IPS-NIHi7 (cell line): ENCODE measurements at regions not wholly inside any gene's neighbourhood (a gene's known extent, or its start where the extent isn't known, plus 50 kb on each side); places are given as distances from the start of the nearest gene placed in this dataset.
A peak's percentile ranks its signal among the peaks of the same experiment; 100 is the strongest.

ENCODE experiments used
- DNase-seq: peaks from one replicate; pipeline ENCODE4 v3.0.0; 2012; ENCODE audit warnings: mixed read lengths; ENCODE audit errors: extremely low spot score

DNA sequence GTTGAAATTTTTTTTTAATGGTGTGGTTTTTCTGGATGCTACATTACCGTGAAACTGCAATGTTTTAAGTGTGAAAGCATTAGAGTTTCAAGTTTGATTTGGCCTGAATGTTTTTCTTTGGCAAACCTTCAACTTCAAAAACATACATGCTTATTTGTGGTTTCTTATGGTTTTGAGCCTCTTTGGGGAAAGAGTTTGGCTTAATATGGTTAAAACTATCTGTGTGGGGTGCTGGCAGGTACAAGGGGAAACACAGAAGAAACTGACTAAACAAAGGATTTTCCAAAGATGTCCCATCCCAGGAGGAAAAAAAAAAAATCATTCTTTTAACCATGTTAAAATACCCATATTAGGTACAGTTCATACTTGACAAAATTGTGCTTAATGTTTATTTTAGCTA, 121.1 kb downstream of the HGF start:
- DNase-seq: no peak

DNA sequence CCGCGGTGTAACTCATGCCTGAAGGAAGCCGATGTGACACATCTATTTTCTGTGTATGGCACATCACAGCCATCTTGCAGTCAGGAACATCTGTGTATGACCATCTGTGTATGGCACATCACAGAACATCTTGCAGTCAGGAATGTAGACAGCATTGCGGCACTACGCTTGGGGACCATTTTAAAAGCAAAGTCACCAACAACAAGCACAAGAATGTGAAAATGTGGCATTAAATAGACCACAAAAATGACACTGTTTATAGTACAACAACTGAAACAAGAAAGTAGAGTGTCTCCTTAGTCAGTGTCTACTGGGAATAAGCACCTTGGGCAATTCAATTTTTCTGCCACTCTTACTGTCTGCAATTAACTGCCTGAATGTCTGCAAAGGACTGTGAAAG, 124.4 kb downstream of the HGF start:
- DNase-seq: no peak

DNA sequence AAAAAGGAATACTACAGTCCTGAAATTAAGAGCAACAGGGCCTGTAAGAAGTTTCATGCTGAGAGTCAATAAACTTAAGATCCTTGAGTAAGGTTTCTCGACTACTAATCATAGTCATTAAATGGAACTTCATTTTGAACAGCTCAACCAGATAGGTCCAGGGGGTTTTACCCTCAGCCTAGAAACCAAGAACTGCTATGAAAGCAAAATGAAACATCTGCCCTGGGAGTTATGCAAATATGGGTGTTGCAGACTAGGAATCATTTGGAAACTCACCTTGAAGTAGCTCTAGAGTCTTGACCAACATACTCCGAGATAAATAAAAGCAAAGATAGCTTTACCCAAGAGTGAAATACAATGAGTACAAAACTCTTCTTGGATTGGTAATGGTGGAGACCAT, 128.0 kb downstream of the HGF start:
- DNase-seq: no peak

DNA sequence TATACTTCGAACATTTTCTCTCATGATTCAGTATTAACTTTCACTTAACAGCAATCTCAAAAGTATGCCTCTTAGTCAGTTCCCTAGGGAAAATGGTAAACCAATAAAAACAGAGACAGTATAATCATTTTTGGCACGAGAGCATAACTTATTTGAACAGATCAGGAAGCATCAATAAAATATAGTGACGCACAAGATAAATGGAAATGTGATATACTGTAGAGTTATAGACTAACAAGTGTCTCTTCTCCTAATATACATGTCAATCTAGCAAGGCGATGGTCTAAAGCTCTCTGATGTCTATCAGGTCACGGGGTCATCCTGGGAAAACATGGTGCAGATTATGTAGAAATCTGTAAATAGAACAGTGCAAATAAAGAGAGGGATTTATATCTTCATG, 131.6 kb downstream of the HGF start:
- no peak for DNase-seq

DNA sequence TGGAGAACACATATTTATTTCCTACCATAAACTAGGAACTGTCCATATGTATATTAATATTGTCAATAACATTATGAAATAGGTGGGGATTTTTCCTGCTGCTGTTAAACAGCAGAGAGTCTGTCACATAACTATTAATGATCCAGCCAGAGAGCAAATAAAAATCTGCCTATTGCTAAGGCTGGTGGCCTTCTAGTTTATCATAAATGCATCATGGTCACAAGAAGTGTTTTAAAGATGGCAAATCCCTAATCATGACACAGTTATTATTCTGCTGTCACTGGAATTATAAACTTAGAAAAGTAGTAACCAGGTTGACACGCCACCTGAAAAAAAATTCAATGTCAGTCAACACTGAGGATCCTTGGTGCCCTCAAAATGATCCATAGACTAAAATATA, 132.3 kb downstream of the HGF start:
- DNase-seq: no peak

DNA sequence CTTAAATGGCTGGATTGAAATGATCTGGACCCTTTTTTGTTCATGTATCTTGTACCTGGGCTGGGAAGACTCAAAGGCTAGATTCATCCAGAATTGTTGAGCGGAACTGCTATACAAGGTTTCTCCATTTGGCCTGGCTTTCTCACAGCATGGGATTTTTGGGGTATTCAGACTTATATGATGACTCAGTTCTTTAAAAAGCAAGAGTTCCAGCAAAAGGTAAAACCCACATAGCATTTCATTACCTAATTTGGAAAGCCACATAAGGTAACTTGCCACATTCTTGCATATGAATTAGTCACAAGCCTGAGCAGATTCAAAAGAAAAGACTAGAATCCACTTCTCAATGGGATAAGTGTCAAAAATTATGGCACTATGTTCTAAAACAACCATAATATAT, 137.4 kb downstream of the HGF start:
- DNase-seq: peak; percentile 11

DNA sequence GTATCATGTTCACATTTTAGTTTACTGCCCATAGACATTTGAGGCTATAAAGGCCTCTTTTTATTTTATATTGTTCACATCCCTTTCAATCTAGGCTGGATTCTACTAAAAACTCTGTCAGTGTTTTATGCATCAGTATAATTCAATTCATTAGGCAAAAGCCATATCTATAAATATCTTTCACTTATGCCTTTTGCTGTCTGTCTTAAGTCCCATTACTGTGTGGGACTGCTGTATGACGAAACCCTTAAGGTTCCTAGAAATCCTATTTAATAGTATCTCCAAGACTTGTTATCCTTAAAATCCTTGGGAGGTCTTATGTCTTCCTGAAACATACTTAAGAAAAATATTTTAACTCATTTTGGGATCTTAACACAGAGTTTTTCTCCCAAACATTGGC, 139.2 kb downstream of the HGF start:
- no peak for DNase-seq

DNA sequence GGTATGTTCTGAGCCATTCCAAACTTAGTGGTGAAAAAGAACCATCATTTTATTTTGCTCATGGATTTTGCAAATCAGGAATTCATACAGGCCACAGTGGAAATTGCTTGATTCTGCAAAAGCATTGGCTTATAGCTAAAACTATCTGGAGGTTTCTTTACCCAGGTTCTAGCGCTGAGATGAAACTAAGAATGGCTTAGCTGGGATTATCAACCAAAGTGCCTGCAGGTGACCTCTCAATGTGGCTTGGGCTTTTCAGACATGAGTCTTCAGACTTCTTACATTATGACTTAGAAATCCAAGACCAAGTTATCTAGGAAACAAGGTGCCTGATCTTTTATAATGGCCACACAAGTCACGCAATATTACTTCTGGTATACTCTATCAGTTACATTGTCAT, 140.1 kb downstream of the HGF start:
- DNase-seq: no peak

DNA sequence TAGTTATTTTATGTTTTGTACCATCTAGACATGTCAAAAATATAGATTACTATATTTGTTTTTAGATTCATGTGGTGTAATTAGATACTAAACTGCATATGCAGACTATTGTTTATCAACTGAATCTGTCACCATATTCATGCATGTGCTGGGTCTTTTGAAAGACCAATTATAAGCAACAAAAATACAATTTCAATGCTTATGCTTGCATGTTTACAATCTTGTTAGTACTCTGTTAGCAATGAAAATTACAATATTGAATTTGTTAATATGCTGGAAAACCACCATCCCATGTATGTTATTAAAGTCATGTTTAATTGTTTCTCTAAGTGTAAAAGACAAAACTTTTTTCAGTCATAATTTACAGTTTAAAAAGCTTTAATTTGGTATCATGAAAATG, 140.9 kb downstream of the HGF start:
- no peak for DNase-seq

DNA sequence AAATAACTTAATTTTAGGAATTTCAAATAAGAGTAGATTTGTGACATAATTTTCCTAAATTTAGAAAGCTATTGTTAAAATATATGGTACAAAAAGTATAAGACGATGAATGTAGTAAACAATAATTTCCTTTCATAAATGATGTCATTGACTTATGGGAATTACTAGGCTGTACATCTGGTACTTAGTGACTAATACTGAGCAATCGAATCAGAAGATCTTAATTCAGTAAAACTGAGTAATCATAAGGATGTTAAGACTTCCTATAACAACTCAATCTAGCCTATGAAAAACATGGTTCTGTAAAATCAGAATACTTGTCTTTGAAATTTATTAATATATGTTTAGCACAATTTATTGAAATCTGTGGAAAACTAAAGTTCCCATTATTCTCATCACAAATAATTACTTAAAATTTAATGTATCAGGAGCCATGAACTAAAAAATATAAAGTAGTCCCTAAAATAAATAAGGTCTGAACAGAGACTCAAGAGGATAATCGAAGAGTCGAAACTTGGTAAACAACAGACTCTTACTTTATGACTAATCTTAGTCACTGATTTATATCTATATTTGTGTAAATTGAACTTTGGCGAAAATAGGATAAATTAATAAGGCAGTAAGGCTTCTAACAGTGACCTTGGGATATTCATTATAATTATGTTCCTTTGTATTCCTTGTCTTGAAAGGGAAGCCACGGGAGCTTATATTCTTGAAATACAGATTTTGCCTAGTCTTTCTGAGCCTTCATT, 142.1 kb downstream of the HGF start:
- no peak for DNase-seq

DNA sequence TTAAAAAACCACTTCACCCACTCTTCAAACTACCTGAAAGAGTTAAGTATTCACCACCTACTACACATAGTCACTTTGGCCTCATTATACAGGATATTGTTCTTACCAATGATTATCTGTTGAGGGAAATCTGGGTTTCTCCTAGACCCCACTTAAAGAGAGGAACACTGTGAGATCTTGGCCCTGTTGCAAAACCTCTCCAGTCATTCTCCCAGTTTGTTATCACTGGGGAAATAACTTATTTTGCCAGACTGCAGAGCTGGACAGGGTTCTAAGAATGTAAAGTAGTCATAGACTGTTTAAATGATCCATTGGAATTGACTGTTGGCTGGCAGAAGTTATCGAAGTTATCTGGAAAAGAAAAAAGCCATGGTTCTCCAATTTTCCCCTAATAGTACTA, 143.8 kb downstream of the HGF start:
- no peak for DNase-seq

DNA sequence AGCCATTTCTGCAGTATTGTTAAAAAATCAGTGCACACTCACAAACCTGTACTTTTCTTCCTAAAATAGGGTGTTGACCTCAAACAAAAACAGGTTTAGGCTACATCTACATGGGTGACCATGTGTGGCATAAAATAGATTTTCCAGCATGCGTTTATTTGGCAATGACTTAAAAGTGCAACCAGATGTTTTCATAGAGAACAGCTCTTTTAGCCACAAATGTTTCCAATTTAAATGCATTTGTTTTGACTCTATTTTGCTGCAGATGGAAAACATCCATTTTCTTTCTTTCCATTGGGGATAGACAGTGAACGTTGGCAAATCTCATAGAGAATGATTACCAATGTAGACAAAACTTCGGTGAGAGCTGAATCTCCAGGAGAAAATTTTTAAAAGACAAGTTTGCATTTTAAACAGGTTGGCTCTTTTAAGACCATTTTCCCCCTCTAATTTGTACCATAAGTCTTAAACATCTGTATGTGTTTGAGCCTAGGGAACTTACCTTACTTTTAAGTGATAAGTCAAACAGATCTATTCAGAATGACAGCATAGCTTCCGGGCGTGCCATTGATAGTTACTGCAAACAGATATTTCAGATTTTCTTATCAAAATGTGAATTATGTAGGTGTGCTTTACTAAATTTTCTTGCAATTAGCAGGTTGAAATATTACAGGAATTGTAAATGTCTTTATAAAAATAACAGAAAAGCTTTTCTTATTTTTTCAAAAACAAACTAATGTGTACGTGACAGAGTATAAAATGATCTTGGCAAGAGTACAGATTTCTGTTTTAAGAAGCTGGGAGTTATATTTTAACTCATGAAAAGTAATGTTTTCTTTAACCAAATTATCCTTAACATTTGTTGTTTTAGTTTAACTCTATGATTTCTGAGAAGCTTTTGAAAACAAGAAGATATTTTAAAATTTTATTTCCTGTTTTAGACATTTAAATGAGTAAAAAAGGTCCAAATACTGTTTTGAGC, 144.9 kb downstream of the HGF start:
- DNase-seq: no peak

DNA sequence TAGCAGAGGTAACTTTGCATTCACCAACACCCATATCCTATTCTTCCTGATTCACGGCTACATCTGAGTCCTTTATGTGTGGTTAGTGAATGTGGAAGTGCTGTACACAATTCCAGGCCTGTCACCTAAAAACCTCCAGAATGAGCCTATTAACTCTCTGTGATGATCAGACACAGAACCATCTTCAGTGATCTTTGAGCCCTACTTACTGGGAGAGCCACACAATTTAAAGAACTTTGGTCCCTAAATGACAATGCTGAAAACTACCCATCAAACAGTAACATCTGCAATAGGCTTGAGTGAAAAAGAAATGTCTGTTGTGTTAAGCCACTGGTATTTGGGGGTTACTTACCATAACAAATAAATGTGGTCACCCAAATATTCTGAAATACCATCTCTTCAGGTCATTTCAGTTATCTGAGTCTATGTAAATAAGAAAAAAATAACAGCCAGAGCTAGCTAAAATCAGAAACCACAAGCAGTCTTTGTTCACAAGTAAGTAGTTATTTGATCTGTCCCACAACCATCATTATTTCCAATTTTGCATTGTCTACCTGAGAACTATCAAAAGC, 145.7 kb downstream of the HGF start:
- DNase-seq: no peak

DNA sequence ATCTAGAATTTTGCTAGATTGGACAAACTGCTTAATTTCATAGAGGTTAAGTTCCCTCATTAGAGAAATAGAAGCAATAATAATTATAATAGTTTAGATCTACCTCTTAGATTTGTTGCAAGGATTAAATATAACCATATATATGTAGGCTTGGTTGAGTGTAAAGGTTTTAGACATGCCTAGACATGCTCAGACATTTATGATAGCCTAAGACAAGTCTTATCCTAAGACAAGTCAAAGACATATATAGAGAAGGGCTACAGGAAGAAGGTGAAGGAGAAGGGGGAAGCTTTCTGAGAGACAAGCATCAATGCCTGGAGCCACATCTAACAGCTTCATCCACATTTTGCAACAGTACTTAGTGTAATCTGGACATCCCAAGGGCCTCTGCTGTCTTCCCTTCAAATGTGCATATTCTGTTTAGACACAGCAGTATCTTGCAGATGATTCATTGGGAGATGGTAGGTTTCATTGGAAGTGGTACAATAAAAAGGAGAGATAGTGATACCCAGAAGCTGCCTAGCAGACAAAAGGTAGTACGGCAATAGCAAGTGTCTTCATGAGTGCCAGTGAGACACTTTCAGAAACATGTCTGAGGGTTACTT, 146.5 kb downstream of the HGF start:
- no peak for DNase-seq

DNA sequence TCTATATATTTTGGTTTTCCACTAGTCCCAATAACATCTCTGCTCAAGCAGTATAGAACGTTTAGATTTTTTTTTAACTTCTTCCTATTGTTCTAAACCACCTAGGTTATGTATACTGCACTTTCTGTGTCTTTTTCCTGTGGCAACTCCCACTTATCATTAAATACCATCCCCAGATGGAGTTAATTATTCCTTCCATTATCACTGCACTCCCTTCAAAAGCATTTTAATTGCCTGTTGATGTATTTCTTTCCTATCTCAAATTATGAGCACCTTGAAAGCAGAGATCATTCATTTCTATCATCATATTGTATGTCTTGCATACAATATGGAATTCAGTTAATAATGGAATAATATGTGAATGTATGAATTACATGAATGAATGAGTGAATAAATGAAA, 148.0 kb downstream of the HGF start:
- no peak for DNase-seq

DNA sequence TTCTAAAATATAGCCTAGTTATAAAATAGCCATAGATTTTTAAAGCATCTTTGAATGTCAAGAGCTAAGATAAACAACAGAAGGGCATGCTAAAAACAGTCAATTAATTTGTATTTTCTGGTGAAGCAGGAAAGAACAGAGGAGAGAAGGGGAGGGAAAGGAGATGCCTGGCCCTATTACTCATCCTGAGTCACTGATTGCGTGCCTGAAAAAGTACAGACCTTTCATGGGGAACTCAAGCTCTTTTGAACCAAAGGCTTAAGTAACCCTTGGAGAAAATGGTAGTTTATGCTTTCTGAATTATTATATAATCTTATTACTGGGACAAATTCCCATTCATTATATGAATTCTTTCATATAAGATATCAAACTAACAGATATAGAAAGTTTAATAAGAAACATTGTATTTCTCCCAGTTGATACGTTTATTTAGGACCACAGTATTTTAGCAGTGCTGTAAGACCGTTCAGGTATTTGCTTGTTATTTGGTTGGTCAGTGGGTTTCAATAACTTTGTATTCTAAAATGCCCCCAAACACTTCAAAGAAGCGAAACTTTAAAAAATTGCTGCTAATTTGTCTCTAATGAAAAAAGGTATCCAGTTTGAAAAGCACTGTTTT, 151.3 kb downstream of the HGF start:
- DNase-seq: peak; percentile 14

DNA sequence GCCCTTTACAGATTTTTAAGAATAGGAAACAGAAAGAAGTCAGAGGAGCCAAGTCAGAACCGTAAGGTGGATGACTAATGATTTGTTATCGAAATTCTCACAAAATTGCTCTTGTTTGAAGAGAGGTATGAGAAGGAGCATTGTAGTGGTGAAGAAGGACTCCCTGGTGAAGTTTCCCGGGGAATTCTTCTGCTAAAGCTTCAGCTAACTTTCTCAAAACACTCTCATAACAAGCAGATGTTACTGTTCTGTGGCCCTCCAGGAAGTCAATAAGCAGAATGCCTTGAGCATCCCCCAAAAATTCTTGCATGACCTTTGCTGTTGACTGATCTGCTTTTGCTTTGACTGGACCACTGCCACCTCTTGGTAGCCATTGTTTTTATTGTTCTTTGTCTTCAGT, 152.9 kb downstream of the HGF start:
- DNase-seq: no peak

DNA sequence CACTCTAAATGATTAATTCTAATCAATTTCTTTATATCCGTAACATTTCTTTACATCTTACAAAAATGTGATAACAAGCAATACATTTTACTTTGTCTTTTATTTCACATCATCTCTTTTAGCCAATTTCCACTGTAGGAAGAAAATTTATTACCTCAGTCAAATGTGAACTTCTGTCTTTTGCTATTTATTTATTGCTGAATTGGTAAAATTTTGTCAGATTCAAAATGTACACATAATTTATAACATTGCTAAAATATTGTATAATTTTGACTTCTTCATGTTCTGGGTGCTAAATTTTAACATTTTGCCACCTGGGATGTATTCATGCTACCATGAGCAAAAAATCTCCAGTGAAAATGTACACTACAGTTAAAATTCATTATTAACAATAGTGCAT, 158.0 kb downstream of the HGF start:
- no peak for DNase-seq

DNA sequence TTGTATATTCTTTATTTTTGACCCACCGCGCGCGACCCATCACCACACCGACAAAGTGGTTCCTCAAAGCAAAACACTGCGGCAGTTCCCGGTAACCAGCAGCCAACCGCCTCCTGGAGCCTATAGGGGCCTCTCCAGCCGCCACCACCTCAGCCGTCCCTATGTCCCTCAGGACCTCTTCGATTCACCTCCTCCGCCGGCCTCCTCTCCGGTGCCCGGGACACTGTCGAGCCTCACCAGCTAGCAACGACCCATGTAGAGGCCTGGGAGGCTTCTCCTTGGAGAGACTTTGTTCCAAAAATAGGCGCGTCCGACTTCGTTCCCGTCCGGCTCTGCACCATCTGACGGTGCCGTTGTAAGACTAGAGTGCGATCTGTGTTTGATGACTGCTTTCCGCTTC, 158.8 kb downstream of the HGF start:
- peak; percentile 15 for DNase-seq

DNA sequence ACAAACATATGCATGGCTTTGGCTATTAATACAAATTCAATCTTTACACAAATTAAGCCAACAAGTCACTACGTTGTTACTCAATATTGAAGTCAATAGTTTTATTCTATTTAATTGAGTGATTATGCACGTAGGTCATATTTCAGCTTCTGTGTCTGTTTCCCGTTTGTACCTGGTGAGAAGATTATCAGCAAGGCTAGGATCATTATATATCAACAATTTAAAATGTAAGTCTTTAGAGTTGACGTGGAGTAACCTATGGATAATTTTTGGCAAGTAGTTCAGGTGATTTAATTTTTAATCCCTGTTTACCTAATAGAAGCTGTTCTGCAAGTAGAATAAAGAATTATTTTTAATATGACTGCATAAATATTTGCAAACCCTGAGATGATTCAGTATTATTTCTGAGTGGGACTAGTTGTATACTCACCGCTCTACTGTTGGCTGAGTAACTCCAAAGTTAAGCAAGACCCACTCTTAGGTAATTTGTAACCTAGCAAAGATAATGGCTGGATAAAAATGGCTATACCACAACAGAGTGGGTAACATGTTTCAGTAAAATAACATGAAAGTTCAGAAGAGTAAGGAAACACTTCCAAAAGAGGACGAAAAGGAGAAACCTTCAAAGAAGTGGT, 161.0 kb downstream of the HGF start:
- DNase-seq: no peak

DNA sequence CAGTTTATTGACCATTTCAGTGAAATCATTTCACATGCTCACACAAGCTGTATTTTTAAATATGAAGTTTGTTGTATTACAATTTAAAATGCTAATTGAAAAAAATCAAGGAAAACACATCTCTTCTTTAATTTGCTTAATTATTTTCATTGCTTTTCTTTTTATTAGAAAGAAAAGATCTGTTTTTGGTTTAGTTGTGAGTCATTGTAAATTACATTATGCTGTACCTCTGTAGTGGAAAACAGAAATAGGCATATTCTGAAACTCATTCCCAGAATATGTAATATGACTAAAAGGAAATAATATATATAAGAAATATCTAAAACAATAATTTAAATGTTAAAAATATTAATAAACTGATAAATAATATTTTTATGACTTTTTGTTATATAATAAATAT, 161.9 kb downstream of the HGF start:
- no peak for DNase-seq
